Panc1 (cell line): ENCODE measurements at regions not wholly inside any gene's neighbourhood (a gene's known extent, or its start where the extent isn't known, plus 50 kb on each side); places are given as distances from the start of the nearest gene placed in this dataset.

Experiments
- ATAC-seq: fragments of 200-7000 bp; cut with Tn5 transposase; 2 replicates; pipeline ENCODE4 v1.9.1; 2020; ENCODE audit warnings: mild to moderate bottlenecking, moderate library complexity
- BruUV-seq: library from RNA; stranded (reverse); fragments of 400-500 nt; replicated peaks from 2 replicates; lab custom pipeline; 2021; lab: Mats Ljungman, UMichigan
- CTCF ChIA-PET: fragments of 300-600 bp; sonication (Branson Sonifier 250); formaldehyde crosslinking; loops from one replicate; lab custom pipeline; 2022; ENCODE audit warnings: antibody characterized with exemption; lab: Charles Lee
- POLR2A ChIA-PET: fragments of 300-600 bp; sonication (Branson Sonifier 250); formaldehyde crosslinking; loops from one replicate; lab custom pipeline; 2022; ENCODE audit warnings: antibody characterized with exemption; lab: Charles Lee
- DNase-seq: peaks from one replicate; pipeline ENCODE4 v3.0.0-alpha.2; 2010; ENCODE audit warnings: low read depth, low spot score
- H3K27ac ChIP-seq: 2 replicates; pipeline ENCODE4 v1.5.1; 2011; ENCODE audit warnings: mild to moderate bottlenecking, low read length, inconsistent platforms
- H3K27me3 ChIP-seq: fragments of 200-500 bp; sonication (Bioruptor generic); 2 replicates; pipeline ENCODE4 v1.6.0; 2014; ENCODE audit warnings: low read length, inconsistent platforms; ENCODE audit not compliant: control insufficient read depth, insufficient read depth
- H3K36me3 ChIP-seq: fragments of 200-500 bp; sonication (Bioruptor generic); 2 replicates; pipeline ENCODE4 v1.5.1; 2014; ENCODE audit warnings: inconsistent platforms, mild to moderate bottlenecking, low read length, moderate library complexity; ENCODE audit not compliant: control insufficient read depth, insufficient read depth
- H3K4me1 ChIP-seq: 2 replicates; pipeline ENCODE4 v1.5.1; 2011; ENCODE audit warnings: inconsistent platforms, mild to moderate bottlenecking, low read length, moderate library complexity; ENCODE audit not compliant: control insufficient read depth, insufficient read depth
- H3K4me3 ChIP-seq, 2 experiments: 2 replicates each; pipeline ENCODE4 v1.5.1; 2011 to 2012; ENCODE audit warnings: low read depth in 2 of 2, low read length in 2 of 2, mild to moderate bottlenecking in 2 of 2, inconsistent platforms in 1 of 2, moderate library complexity in 1 of 2
- H3K9me3 ChIP-seq: fragments of 200-500 bp; sonication (Bioruptor generic); 2 replicates; pipeline ENCODE4 v1.5.1; 2014; ENCODE audit warnings: low read depth, mild to moderate bottlenecking, inconsistent platforms, low read length, moderate library complexity; ENCODE audit not compliant: control insufficient read depth, insufficient read depth
- CTCF ChIP-seq: fragments of 450-650 bp; IDR thresholded peaks from 2 replicates; pipeline ENCODE4 v1.5.1; 2017; ENCODE audit warnings: mild to moderate bottlenecking
- POLR2AphosphoS5 ChIP-seq: IDR thresholded peaks from 2 replicates; pipeline ENCODE4 v1.6.1; 2012; ENCODE audit warnings: mild to moderate bottlenecking, low read depth, low read length, moderate library complexity
- REST ChIP-seq, 2 experiments: IDR thresholded peaks; 2 replicates each; pipeline ENCODE4 v1.6.1; 2011 to 2012; ENCODE audit warnings: low read depth in 2 of 2, control low read depth in 1 of 2, low read length in 1 of 2, mild to moderate bottlenecking in 1 of 2, moderate library complexity in 1 of 2; ENCODE audit not compliant: insufficient read depth in 1 of 2
- SIN3A ChIP-seq: IDR thresholded peaks from 2 replicates; pipeline ENCODE4 v1.6.1; 2012; ENCODE audit warnings: low read depth, mild to moderate bottlenecking, low read length, moderate library complexity, borderline replicate concordance; ENCODE audit not compliant: insufficient read depth
- TCF7L2 ChIP-seq: IDR thresholded peaks from 2 replicates; pipeline ENCODE4 v1.6.1; 2011; ENCODE audit warnings: mild to moderate bottlenecking, low read depth, low read length, inconsistent platforms
- in situ Hi-C: cut with HindIII; loops from 2 replicates; pipeline ENCODE4 v1.10.0; 2016; ENCODE audit warnings: low sequenced_read_pairs, low pct_unique_long_range_greater_than_20kb
- intact Hi-C: fragments of 100-400 bp; cut with micrococcal nuclease; formaldehyde crosslinking; loops from one replicate; pipeline ENCODE4 v1.10.0; 2022; ENCODE audit not compliant: unreplicated experiment

- in situ Hi-C loops: no loop called here
- DNase-seq (no peak), ATAC-seq (no peak)
- ChIA-PET CTCF (no interaction called here), POLR2A (no interaction called here)
- TF ChIP-seq SIN3A (no peak), REST (IDR thresholded peaks at IDR 0.05; ENCODE audit: insufficient read depth in 1 of 2, low read depth in 2 of 2, low read length in 1 of 2) (no peak), CTCF (no peak), POLR2AphosphoS5 (no peak), TCF7L2 (no peak)
- intact Hi-C loops: no loop called here
- no peaks in the 10 kb centered on the region for H3K4me1 ChIP-seq
- no peaks in the 10 kb centered on the region for H3K9me3 ChIP-seq
- no TSS peak for BruUV-seq
- peaks cover 17% of the 10 kb centered on the region for H3K27me3 ChIP-seq
- no peak overlapping the region for H3K27ac ChIP-seq
- H3K36me3 ChIP-seq: no peaks in the 10 kb centered on the region
- no peak overlapping the region for H3K4me3 ChIP-seq
Measured at GRCh38 chr18:77969972-77970371, 720.3 kb downstream of the GALR1 start.

GRCh38 chr18:77970814-77971213, 721.2 kb downstream of the GALR1 start:
- no peak for TF ChIP-seq CTCF
- no peak for TF ChIP-seq REST (IDR thresholded peaks at IDR 0.05; ENCODE audit: insufficient read depth in 1 of 2, low read depth in 2 of 2, low read length in 1 of 2)
- H3K36me3 ChIP-seq: no peaks in the 10 kb centered on the region
- H3K9me3 ChIP-seq: no peaks in the 10 kb centered on the region
- BruUV-seq: no TSS peak
- peaks cover 17% of the 10 kb centered on the region for H3K27me3 ChIP-seq
- no peak for ATAC-seq
- intact Hi-C loops: no loop called here
- no peak for DNase-seq
- ChIA-PET POLR2A (no interaction called here), CTCF (no interaction called here)
- no peaks in the 10 kb centered on the region for H3K4me1 ChIP-seq
- in situ Hi-C loops: no loop called here
- H3K4me3 ChIP-seq: no peak overlapping the region
- no peak overlapping the region for H3K27ac ChIP-seq
